ENCODE measurements at regions not wholly inside any gene's neighbourhood (a gene's known extent, or its start where the extent isn't known, plus 50 kb on each side); places are given as distances from the start of the nearest gene placed in this dataset.

GRCh38 chr10:33494694-33495265 lies 160.3 kb upstream of the NRP1 start:
- TF ChIP-seq CTCF (optimal IDR thresholded peaks at IDR 0.05 in 1 of 3, IDR thresholded peaks at IDR 0.05 in 1 of 3, conservative IDR thresholded peaks at IDR 0.05 in 1 of 3; ENCODE audit: extremely low read depth in 1 of 3, insufficient read depth in 2 of 3, low read length in 3 of 3) = no peak
- no peak for TF ChIP-seq EZH2 (IDR thresholded peaks at IDR 0.05; ENCODE audit: low read length)

Measured in keratinocyte (primary cell).